GM12892 (cell line): ENCODE measurements at regions not wholly inside any gene's neighbourhood (a gene's known extent, or its start where the extent isn't known, plus 50 kb on each side); places are given as distances from the start of the nearest gene placed in this dataset.
"Not testable (repeated sequence)": the region's sequence is repeated elsewhere in the genome, so short reads cannot be mapped to it uniquely, and the experiment has no call there.

Source experiments
- DNase-seq: peaks from one replicate; pipeline ENCODE4 v3.0.0; 2011; ENCODE audit not compliant: insufficient read length
- FAIRE-seq: peaks from 2 replicates; lab custom pipeline; 2011; peaks lifted over from hg19 to GRCh38; lab: Jason Lieb, UNC
- POLR2A ChIP-seq: IDR thresholded peaks from 2 replicates; pipeline ENCODE4 v1.6.1; 2011; ENCODE audit warnings: low read depth, low read length, control low read depth
- POLR2AphosphoS5 ChIP-seq: IDR thresholded peaks from 2 replicates; pipeline ENCODE4 v1.6.1; 2011; ENCODE audit warnings: low read depth, low read length, control low read depth
- TAF1 ChIP-seq: IDR thresholded peaks from 2 replicates; pipeline ENCODE4 v1.6.1; 2011; ENCODE audit warnings: low read depth, mild to moderate bottlenecking, control low read depth, low read length, borderline replicate concordance

GRCh38 chr5:63409737-63410136 is 552.5 kb downstream of the HTR1A start:
- TF ChIP-seq POLR2AphosphoS5 (no peak), POLR2A (no peak), TAF1 (no peak)
- FAIRE-seq = no peak
- no peak for DNase-seq

- FAIRE-seq = no peak
- no peak for DNase-seq
- no peak for TF ChIP-seq TAF1
- TF ChIP-seq POLR2A = no peak
- no peak for TF ChIP-seq POLR2AphosphoS5
Observed at GRCh38 chr5:63408984-63409383, 553.3 kb downstream of the HTR1A start.

GRCh38 chr5:63401436-63402046 is 560.7 kb downstream of the HTR1A start:
- DNase-seq = no peak
- no peak for TF ChIP-seq POLR2AphosphoS5
- TF ChIP-seq TAF1 = no peak
- no peak for TF ChIP-seq POLR2A
- peak; percentile 71 for FAIRE-seq

- TF ChIP-seq POLR2A = no peak
- no peak for TF ChIP-seq POLR2AphosphoS5
- TF ChIP-seq TAF1 = no peak
- FAIRE-seq (no peak), DNase-seq (no peak)
Observed at GRCh38 chr5:63400079-63400478, 562.2 kb downstream of the HTR1A start.

- TF ChIP-seq TAF1 (no peak), POLR2AphosphoS5 (no peak), POLR2A (no peak)
- DNase-seq (no peak), FAIRE-seq (no peak)
Observed at GRCh38 chr5:63398346-63398745, 563.9 kb downstream of the HTR1A start.

GRCh38 chr5:63388188-63388587 is 574.1 kb downstream of the HTR1A start:
- DNase-seq, FAIRE-seq: not testable (repeated sequence)

- TF ChIP-seq POLR2A = no peak
- no peak for TF ChIP-seq POLR2AphosphoS5
- no peak for TF ChIP-seq TAF1
- DNase-seq (no peak), FAIRE-seq (no peak)
Observed at GRCh38 chr5:63375851-63376250, 586.4 kb downstream of the HTR1A start.

- TF ChIP-seq POLR2A (no peak), POLR2AphosphoS5 (no peak), TAF1 (no peak)
- no peak for FAIRE-seq
Observed at GRCh38 chr5:63374085-63374484, 588.2 kb downstream of the HTR1A start.

GRCh38 chr5:63351164-63351563 is 611.1 kb downstream of the HTR1A start:
- TF ChIP-seq POLR2AphosphoS5 (no peak), TAF1 (no peak), POLR2A (no peak)
- FAIRE-seq = no peak
- DNase-seq = no peak

More at GRCh38 chr5:63374085-63374484, 588.2 kb downstream of the HTR1A start:
- no peak for DNase-seq

- TF ChIP-seq TAF1 (no peak), POLR2A (no peak), POLR2AphosphoS5 (no peak)
- DNase-seq = no peak
- no peak for FAIRE-seq
Observed at GRCh38 chr5:63346451-63346850, 615.8 kb downstream of the HTR1A start.

GRCh38 chr5:63341442-63341841 is 620.8 kb downstream of the HTR1A start:
- no peak for FAIRE-seq
- DNase-seq = no peak
- TF ChIP-seq TAF1 = no peak
- no peak for TF ChIP-seq POLR2AphosphoS5
- no peak for TF ChIP-seq POLR2A

- no peak for DNase-seq
- FAIRE-seq = no peak
- no peak for TF ChIP-seq TAF1
- TF ChIP-seq POLR2A = no peak
- TF ChIP-seq POLR2AphosphoS5 = no peak
Observed at GRCh38 chr5:63323926-63324325, 638.3 kb downstream of the HTR1A start.

- DNase-seq (no peak), FAIRE-seq (no peak)
- TF ChIP-seq POLR2AphosphoS5 (no peak), POLR2A (no peak), TAF1 (no peak)
Observed at GRCh38 chr5:63314551-63314950, 647.7 kb downstream of the HTR1A start.
